ENCODE measurements at regions not wholly inside any gene's neighbourhood (a gene's known extent, or its start where the extent isn't known, plus 50 kb on each side); places are given as distances from the start of the nearest gene placed in this dataset.
"Not testable (repeated sequence)": the region's sequence is repeated elsewhere in the genome, so short reads cannot be mapped to it uniquely, and the experiment has no call there.

DNA sequence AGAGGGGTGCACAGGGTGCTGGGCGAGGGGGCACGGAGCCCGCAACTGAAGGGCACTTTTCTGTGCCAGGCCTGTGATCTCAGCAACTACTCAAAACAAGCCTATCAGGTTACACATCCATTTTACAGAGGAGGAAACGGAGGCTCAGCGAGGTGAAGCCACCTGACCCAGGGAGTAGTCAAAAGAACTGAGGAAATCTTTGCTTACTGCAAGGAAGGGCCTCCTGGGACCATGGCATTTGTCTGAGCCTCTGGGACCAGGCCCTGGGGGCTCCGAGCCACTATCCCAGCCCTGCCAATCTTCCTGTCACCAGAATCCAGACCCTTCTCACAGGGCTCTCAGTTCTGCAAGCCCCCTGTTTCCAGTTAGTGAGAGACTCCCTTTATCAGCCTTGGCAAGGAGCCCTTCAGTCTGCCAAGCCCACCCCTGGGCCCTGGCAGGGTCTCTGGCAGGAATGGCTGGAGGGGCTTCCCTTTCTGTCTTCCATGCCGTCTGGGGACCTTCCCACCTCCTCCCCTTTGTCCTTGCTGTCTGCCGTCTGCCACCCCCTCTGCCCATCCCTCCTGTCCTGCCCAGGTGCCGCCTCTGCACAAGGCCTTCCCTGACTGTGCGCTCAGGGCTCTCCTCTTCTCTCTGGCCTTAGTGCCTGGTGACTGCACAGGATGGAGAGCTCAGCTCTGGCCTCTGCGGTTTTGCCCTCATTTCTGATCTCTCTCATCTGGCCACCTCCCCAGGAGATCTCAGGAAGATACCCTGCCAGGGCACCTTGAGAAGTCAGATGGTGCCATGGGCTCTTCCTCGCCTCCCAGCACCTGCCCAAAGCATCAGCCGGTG is 194.7 kb upstream of the GLI2 start:
- no peak for DNase-seq

DNA sequence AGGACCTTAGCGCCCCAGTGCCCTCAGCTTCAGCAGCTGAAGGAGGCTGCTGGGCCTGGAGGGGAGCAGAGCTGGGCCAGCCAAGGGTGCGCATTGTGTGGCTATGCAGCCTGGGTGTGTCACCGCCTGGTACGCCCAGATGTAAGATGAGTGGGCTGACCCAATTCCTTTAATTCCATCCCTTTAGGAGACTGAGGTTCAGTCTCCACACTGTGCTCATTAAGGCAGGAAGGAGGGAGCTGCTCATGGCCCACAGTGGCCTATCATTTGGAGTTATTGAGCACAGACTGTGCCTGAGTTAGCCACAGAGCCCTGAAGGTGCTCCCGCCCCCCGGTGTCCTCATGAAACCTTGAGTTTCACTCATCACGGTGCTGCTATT is 194.1 kb upstream of the GLI2 start:
- no peak for DNase-seq

DNA sequence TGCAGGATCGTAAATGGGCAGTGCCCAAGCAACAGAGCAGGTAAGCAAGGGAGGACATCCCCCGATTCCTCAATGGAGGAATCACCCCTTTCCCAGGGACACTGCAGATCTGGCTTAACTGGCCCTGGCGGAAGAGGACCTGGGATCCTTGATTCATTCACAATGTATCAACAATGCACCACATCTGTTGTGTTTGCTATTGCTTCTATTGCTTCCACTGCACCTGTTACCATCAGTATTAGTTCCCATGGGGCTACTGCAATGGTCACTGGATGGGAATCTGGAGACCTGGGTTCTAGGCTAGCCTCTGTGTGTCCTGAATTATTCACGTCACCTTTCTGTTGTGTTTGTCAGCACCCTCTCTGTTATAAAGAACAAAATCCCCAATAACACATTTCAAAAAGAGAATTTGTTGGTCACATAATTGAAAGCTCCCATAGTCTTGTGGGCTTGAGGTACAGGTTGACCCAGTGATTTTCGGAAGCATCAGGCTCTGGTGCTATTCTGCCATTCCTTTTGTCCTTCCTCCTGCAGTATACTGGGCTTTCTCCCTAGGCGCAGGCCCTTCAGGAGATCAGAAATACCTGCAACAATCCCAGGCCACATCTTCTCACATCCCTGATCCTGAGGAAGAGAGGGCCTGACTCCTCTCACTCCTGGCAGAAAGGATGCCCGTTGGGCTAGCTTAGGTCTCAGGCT is 193.5 kb upstream of the GLI2 start:
- DNase-seq = no peak

DNA sequence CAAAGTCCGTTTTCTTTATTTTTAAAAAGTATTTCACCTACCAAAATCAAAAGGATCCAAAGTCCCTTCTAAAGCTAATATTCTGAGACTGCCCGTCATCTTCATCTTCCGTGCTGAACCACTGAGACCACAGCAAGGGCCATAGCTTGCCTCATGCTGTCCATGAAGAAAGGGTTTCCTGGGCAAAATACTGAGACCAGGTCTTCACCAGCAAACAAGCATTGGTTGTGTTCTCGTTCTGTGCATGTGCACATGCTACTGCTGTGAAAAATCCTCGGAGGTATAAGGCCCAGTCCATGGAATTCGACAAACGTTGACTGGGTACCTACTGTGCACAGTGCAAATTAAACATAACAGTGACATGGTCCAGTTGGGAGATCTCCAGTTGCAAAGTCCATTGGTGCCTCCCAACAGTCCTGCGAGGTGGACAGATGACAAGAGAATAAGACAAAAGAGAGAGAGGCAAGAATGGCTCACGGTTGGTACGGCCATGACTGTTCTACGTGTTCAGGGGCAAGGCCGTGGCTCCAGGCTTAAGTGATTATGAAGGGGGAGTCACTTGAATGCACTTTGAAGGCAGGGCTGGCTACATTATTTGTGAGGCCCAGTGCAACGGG is 192.6 kb upstream of the GLI2 start:
- DNase-seq = no peak

DNA sequence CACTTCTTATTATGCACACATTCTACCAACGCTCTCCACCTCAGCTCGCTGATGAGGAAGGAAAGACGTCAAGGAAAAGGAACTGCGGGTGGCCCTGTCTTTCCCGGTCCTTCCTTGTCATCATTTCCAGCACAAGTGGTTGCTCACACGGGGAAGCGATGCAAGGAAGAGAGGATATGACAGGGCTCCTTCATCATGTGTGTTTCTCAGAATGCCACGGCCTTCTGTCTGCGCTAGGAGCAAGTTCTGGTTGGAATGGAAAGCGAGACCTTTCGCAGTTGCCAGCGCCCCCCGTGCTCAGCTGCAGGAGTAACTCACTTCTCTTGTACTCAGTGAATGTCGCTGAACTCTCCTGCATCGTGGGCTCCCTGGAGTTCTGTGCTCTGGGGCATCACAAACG is 191.8 kb upstream of the GLI2 start:
- no peak for DNase-seq

DNA sequence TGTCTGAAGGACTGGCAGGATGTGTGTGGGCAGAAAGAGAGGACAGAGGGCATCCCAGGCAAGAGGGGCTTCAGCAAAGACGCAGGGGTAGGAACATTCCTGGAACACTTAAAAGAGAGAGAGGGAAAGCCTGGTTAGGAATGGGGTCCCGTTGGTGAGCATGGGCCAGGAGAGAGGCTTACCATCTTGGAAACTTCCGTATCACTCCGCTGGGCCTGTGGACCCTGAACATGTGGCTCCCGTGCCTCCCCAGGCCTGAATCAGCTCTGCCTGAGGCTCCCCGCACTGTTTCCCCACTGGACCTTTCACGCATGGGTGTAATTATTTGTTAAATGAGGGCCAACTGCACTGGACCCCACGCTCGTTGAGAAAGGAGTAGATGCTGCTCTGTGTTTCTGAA is 191.1 kb upstream of the GLI2 start:
- DNase-seq = no peak

DNA sequence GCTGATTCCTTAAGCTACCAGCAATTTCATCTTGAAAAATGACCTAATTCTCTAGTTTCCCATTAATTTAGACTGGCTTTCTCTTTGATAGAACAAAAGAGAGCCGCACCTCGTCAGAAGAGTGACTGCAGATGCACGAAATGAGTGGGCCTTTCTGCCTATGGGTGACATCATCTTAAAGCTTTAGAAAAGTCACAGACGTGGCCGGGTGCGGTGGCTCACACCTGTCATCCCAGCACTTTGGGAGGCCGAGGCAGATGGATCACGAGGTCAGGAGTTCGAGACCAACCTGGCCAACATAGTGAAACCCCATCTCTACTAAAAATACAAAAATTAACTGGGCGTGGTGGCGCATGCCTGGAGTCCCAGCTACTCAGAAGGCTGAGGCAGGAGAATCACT is 190.7 kb upstream of the GLI2 start:
- not testable (repeated sequence) for DNase-seq

DNA sequence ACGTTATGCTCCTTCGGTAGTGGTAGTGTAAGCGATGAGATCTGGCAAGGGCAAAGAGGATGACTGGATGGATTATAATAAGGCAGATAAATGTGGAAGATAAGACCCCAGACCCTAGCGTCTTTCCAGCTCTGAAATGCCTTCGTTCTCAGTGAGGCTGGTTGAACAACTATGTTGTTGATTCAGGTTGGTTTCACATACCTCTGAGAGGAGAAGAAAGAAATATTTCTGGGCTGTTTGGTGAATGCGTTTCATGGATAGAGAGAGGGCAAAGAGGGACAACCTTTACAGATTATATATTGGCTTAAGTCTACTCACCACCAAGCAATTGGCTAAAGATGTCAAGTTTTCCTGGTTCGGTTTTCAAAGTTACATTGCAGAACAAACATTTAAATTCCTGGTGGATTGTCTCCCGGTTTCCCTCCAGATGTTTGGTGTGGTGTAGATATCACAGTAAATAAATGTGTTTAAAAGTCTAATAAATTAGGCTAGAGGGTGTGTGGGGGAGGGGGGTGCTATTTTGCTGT is 190.1 kb upstream of the GLI2 start:
- DNase-seq = no peak

DNA sequence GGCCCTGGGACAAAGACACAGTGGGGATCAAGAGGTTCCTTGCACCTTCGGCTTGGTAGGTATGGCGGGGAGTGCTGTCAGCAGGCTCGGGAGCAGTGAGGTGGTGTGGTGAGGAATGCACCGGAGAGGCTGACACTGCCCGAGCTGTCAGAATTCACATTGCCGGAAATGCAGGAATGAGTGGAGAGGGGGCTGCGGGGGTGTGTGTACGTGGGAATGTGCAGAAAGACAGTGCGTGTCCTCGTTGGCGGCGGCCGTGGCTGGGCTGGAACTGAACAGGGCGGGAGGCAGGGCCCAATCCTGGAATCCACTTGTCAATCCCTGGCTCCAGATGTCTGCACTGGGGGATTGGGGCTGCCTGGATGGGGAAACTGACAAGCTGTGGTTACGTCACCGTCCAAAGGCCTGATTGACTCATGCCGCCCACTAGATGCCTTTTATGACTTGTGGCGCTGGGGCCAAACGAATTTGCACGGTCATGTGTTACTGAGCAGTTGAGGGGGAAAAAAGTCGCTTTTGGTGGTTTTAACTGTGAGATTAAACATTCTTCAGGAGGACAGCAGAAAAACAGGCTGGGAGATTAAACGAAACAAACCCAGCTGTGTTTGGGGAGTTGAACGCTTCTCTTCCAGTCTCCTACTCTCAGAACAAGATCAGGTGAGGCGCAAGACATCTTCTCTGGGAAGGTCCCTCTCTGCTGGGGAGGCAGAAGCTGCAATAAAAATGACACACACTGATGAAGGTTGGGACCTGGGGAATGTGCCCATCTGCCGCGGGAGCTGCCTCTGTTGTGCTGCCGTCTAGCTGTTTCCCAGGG is 189.4 kb upstream of the GLI2 start:
- no peak for DNase-seq

DNA sequence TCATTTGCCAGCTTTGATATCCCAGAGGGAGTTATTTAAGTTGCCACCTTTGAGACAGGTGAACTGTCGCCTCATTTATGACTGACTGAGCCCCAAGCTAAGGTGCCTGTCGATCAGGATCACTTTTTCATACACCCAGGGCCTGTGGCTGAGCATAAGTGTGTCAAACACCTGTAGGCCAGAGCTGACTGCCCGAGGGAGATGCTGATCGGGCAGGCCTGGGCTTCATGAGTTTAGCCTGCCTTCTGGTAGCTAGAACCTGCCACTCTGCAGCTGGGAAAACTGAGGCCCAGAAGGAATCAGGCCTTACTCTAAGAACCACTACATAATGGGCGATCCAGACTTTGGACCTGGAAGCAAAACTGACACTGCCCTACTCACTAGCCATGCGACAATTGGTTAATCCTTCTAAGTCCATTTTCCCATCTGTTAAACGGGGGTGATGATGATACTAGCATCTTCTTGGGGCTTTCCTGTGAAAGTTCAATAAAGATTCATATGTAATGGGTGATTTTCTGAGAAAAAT is 188.7 kb upstream of the GLI2 start:
- no peak for DNase-seq

DNA sequence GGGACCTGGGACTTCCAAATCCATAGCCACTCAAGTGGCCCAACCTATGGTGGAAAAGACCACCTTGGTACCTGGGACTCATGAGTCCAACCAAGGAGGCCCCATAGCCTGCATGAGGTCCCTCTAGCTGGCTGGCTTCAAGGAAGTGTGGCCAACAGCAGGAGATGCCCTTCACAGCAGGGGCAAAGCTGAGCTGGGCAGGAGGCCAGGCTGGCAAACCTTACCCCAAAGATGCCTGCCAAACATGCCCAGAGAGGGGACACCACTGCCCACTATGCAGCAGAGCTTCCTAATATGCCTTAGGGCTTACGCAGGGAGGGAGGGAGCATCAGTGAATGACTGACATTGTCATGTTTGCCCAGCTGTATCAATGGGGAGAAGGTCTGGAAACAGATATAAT is 188.0 kb upstream of the GLI2 start:
- DNase-seq = no peak

DNA sequence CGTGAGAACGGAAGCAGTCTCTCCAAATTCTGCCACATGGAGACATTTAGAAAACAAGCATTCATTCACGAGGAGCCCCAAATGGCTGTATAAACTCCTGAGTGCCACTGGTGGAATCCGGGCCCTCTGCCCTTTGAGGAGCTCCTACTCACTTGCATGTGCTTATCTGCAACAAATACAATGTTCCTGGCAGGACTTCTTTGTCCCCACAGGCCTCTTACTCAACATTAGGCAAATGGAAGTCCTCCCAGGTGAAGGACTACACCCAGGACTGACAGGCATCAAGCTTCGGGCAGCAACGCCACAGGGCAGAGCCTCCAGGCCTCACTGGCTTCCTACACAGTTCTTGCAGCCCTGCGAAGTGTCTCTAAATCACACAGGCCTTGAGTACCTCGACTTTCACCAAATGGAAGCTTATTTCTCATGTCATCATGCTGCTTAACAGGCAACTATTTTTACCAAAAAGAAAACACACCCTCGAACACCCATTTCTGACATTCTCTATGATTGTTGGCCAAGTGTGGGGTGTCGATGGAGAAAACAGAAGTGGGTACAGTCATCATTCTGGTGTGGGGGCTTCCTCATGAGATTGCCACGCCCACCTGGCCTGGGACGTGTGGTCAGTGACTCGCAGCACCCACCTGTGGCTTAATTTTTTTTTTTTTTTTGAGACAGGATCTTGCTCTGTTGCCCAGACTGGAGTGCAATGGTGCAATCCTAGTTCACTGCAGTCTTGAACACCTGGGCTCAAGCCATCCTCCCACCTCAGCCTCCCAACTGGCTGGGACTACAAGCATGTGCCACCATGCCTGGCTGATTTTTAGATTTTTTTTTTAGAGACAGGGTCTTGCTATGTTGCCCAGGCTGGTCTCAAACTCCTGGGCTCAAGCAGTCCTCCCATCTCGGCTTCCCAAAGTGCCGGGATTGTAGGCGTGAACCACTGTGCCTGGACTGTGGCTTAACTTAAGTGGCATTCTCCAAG is 186.8 kb upstream of the GLI2 start:
- no peak for DNase-seq

DNA sequence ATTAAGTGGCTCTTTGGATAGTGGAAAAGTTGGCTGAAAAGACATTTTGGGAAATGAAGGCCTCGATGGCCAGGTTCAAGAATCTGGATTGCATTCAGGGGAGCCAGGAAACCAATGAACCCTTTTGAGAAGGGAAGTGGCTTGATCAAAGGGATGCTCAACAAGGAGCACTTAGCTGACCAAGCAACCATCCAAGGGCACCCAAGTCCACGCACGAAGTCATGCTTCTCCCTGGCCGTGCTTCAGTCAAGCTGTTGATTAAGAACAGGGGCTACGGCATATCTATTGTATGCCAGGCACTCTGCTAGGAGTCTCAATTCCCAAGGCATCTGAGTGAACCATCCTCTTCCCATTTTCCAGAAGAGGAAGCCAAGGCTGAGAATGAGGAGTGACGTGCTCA is 185.8 kb upstream of the GLI2 start:
- no peak for DNase-seq

DNA sequence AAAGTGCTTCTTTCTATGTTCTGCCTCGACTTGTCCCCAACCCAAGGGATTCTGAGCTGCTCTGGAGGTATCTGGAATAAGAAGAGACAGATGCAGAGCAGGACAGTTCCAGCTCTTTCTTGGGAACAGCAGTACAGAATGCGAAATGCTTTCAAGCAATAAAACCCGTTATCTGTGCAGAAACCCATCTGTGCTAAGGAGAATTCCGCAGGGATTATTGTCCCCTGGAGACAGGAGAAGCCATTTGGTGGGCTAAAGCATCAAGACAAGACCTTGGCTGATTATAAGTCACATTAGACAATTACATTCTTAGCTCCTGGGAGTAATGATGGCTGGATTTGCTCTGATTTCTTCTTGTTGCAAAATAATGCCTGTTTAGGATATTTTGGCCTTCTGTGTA is 185.4 kb upstream of the GLI2 start:
- no peak for DNase-seq

DNA sequence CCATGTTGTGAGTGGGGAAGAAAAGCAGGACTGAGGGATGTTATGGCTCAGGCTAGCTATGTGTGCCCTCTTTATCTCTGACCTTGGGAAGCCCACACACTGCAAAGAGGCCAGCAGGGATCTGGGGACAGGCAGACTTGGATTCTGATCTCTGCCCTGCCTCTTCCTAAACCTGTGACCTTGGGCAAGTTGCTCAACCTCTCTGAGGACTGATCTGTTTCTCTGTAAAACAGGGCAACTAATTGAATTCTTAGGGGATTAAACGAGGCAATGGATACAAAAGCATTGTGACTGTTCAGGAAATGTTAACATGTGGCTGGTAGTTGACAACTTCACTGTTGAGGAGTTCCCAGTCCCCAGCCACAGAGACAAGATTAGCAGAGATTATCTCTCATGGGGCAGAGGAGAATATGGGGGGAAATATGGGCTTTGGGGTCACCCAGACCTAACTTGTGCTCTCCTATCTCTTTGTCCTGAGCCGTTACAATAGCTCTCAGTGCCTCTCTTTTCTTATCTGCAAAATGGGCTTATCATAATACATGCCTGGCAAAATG is 184.7 kb upstream of the GLI2 start:
- no peak for DNase-seq

DNA sequence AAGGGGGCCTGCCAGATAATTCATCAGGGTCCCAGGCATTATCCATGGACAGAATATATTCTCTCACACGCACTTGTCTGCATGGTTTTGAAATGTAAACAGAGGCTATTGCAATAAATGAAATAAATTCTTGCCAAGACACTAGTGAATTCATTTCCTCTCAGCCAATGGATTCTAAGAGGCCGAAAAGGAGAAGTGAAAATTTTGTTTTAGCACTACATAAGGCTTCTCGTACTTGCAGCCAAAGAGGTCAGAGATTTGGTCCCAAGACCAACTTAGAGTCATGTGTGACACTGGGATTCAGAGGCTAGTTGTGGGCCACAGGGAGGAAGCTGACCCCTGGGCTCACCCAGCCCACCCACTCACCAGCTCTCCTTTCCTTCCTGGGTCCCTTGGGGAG is 184.1 kb upstream of the GLI2 start:
- DNase-seq = no peak

DNA sequence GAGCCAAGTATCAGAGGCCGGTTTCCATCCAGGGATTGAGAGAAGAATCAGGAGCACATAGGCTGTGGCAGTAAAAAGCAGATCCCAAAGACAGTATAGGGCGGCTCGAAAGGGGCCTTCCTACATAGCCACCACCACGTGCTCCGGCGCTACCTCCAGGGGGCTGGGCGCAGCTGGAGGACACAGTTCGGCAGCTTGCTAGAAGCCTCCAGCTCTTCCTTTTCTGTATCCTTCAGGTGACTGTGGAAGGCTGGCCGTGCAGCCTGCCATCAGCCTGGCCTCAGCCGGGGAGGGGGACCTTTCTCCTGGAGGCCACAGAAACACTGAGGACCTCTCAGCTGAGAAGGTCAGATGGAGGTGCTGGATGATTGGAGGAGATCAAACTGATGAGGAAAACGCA is 183.6 kb upstream of the GLI2 start:
- DNase-seq = no peak

DNA sequence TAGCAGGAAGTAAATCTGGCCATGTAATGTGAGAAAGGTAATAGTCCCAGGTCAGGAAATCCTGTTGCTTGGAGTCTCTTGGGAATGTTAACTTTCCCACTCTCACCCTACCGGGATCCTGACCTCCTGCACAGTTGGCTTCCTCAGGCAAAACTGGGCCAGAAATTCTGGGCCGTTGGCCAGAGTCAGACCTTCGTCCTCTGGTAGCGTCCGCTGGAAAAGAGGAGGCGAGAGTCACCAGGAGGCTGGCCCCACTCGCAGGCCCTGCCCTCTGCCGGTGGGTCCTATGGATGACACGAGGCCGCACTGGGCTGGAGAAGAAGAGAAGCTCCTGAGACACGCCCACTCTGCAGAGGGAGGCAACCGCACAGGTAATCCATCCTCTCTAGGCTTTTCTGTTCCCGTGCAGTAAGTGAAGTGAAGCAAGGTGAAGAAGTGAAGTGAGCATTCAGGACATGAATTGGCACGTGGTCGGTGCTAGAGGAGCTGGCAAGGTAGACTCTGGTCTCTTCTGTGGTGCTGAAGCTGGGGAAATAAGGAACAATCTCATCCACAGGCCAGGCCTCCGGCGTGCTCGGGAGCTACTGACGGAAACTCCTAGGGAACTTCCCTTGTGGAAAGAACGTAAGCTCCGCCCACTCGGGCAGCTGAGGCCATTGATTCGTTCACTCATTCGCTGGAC is 182.7 kb upstream of the GLI2 start:
- DNase-seq = no peak

DNA sequence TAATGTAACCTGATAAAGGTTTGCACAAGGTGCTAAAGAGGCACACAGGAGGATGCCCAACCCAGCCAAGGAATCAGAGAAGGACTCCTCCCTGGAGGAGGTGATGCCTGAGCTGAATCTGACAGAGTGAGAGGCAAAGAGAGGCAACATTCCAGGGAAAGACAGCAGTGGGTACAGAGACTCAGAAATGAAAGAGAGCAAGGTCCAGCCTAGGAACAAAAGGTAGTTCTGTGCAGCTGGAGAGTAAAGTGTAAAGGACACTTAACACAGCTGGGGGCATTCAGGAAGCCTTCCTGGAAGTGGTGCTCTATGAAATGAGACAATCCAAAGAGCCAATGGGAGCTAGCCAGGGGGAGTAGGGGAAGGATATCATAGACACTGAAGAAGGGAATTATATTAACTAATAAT is 181.0 kb upstream of the GLI2 start:
- no peak for DNase-seq

DNA sequence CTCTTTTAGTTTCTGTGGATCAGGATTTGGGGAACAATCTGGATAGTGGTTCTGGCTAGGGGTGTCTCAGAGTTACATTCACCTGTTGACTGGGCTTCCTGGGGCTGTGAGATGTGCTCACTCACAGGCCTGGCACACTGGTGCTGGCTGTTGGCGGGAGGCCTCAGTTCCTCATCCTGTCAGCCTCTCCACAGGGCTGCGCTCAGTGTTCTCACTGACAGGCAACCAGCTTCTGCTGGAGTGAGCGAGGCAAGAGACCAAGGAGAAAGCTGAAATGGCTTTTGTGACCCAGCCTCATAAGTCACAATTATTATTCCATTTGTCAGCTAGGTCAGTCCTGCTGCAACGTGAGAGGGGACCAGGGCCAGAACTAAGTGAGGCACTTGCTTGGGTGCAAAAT is 180.6 kb upstream of the GLI2 start:
- DNase-seq = no peak

DNA sequence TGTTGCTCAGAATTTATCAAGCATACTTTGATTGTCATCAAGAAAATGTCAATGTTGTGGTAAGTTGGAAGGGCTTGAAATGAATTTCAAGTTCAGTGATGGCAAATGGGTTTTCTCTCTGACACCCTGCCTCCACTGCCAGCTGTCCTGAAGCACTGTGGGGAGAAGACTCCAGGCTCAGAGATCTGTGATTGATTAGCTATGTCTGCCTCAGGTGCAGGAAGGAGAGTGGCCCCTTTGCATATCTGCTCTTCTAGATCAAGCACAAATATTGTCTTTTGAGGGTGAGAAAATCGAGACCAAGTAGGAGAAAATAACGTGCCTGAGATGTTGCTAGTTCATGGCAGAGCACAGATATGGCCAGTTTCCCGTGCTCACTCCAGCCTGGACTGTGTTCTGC is 178.8 kb upstream of the GLI2 start:
- no peak for DNase-seq
